Gastrocnemius medialis (tissue), 4 donors: ENCODE measurements at regions not wholly inside any gene's neighbourhood (a gene's known extent, or its start where the extent isn't known, plus 50 kb on each side); places are given as distances from the start of the nearest gene placed in this dataset.
A peak's percentile ranks its signal among the peaks of the same experiment; 100 is the strongest.

Source experiments
- ATAC-seq, 2 donors: fragments of 150-250 bp; one replicate each; pipeline ENCODE4 v1.9.1; 2016
- DNase-seq, 2 donors: peaks; one replicate each; pipeline ENCODE4 v3.0.0-alpha.2; 2019
- H3K27ac ChIP-seq, 4 donors: fragments of 200-600 bp; sonication (generic); 1 replicate in 1 of 4; 2 replicates in 3 of 4; pipeline ENCODE4 v1.5.1; 2016 to 2018; ENCODE audit warnings: mild to moderate bottlenecking in 2 of 4, moderate library complexity in 1 of 4
- H3K27me3 ChIP-seq, 3 donors: fragments of 200-600 bp; sonication (generic) in 2 of 3; 1 replicate in 1 of 3; 2 replicates in 2 of 3; pipeline versions ENCODE4 v1.5.1 to v1.6.0; 2016 to 2019; ENCODE audit warnings: mild to moderate bottlenecking in 1 of 3, moderate library complexity in 1 of 3
- H3K36me3 ChIP-seq, 2 donors: fragments of 200-600 bp; sonication (generic) in 1 of 2; one replicate each; pipeline ENCODE4 v1.5.1; 2017 to 2018
- H3K4me1 ChIP-seq, 2 donors: fragments of 200-600 bp; sonication (generic) in 1 of 2; one replicate each; pipeline ENCODE4 v1.5.1; 2016 to 2017; ENCODE audit warnings: mild to moderate bottlenecking in 2 of 2
- H3K4me3 ChIP-seq, 4 donors: fragments of 200-600 bp; sonication (generic) in 3 of 4; 1 replicate in 1 of 4; 2 replicates in 3 of 4; pipeline ENCODE4 v1.5.1; 2016 to 2019; ENCODE audit warnings: mild to moderate bottlenecking in 2 of 4
- H3K9me3 ChIP-seq, 3 donors: fragments of 200-600 bp; sonication (generic) in 2 of 3; 1 replicate in 1 of 3; 2 replicates in 2 of 3; pipeline ENCODE4 v1.5.1; 2016 to 2019
- POLR2A ChIP-seq, 2 donors: fragments of 450-650 bp; IDR thresholded peaks; one replicate each; pipeline ENCODE4 v1.6.1; 2017; ENCODE audit warnings: antibody characterized with exemption in 2 of 2, mild to moderate bottlenecking in 2 of 2, moderate library complexity in 2 of 2
- in situ Hi-C, 4 donors: fragments of 200-750 bp; cut with MboI; loops; one replicate each; pipeline versions ENCODE4 v1.15.0 to v1.8.0; 2017; ENCODE audit warnings: low sequenced_read_pairs in 4 of 4
- intact Hi-C: fragments of 100-400 bp; cut with DNase I; formaldehyde crosslinking; loops from one replicate; pipeline ENCODE4 v1.15.1; 2023; ENCODE audit warnings: low total_unique reads
- TF ChIP-seq, protein P1 (sequence below), 5 experiments: fragments of 450-650 bp in 3 of 5; fragments of 200-600 bp in 2 of 5; sonication (generic) in 2 of 5; IDR thresholded peaks in 4 of 5; conservative IDR thresholded peaks in 1 of 5; 1 replicate in 4 of 5; 2 replicates in 1 of 5; pipeline ENCODE4 v1.5.1; 2016 to 2019; ENCODE audit warnings: antibody characterized with exemption in 5 of 5, mild to moderate bottlenecking in 3 of 5, moderate library complexity in 3 of 5

DNA sequence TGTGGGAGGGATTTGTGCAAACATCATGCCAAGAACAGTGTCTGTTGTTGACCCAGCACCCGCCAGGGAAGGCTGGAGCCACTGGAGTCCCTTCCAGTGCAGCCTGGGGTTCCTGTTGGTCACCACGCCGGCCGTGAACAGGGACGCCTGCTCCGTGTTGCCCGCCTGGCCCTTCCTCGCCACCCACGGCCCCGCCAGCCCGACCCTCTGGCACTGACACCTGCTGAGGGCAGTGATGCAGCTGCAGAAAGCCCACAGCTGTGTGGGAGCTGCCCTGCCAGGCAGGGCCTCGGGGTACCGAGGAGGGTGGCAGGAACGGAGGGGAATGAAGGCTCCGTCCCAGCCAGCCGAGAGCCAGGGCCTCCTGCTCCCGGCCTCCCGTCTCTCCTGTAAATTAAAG, 75.5 kb upstream of the SLCO4A1 start:
- TF ChIP-seq POLR2A (IDR thresholded peaks at IDR 0.05): peak in 1 of 2 donors; percentile 17
- TF ChIP-seq, protein P1, sequence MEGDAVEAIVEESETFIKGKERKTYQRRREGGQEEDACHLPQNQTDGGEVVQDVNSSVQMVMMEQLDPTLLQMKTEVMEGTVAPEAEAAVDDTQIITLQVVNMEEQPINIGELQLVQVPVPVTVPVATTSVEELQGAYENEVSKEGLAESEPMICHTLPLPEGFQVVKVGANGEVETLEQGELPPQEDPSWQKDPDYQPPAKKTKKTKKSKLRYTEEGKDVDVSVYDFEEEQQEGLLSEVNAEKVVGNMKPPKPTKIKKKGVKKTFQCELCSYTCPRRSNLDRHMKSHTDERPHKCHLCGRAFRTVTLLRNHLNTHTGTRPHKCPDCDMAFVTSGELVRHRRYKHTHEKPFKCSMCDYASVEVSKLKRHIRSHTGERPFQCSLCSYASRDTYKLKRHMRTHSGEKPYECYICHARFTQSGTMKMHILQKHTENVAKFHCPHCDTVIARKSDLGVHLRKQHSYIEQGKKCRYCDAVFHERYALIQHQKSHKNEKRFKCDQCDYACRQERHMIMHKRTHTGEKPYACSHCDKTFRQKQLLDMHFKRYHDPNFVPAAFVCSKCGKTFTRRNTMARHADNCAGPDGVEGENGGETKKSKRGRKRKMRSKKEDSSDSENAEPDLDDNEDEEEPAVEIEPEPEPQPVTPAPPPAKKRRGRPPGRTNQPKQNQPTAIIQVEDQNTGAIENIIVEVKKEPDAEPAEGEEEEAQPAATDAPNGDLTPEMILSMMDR (IDR thresholded peaks at IDR 0.05 in 4 of 5, conservative IDR thresholded peaks at IDR 0.05 in 1 of 5): no peak
- in situ Hi-C loops: no loop called here
- DNase-seq (peak in 1 of 2 donors; percentile 77), ATAC-seq (peak in 1 of 2 donors; percentile 18)
- Histone ChIP-seq H3K4me3 (no peak overlapping the region), H3K27ac (peak overlapping the region; percentile 91 to 100 (median 98)), H3K4me1 (peaks cover 4 to 33% of the 10 kb centered on the region in 2 donors), H3K36me3 (no peaks in the 10 kb centered on the region), H3K9me3 (no peaks in the 10 kb centered on the region), H3K27me3 (no peaks in the 10 kb centered on the region)
- intact Hi-C loops: no loop called here

DNA sequence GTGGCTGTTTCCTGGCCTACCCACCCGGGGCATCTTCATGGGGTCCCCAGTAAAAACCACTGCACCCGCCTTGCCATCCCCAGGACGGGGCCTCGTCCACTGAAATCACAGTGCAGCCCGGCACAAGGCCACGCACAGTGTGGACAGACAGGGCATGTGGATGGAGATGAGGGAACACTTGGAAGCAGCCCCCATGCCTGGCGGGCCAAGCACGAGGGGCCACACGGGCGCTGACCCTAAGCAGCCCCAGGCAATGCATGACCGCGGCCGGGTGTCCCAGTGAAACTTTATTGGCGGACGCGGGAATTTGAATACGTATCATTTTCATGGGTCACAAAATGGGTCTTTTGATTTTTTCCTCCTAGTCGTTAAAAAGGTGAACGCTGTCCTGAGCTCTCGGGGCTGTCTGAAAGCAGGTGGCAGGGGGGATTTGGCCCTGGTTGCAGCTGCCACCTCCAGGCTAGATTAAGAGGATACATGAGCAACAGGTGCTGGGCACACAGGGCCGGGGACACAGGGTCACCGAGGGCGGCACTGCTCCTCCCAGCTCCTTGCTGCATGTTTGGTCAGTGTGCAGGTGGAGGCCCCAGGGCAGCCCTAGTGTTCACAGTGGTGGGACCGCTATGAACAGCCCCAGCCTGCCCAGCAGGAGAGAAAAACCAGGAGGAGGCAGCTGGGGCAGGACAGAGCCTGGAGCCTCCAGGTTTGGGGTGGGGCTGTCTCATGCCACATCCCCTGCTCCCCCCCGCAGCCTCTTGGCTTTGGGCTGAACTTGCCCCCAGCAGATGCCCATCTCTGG, 74.9 kb upstream of the SLCO4A1 start:
- peak in 1 of 2 donors; percentile 94 for DNase-seq
- H3K27ac ChIP-seq: peak overlapping the region; percentile 91 to 100 (median 98)
- H3K27me3 ChIP-seq: no peaks in the 10 kb centered on the region
- peak in 1 of 2 donors; percentile 57 for ATAC-seq
- H3K9me3 ChIP-seq: no peaks in the 10 kb centered on the region
- TF ChIP-seq, protein P1 (IDR thresholded peaks at IDR 0.05 in 4 of 5, conservative IDR thresholded peaks at IDR 0.05 in 1 of 5): no peak
- TF ChIP-seq POLR2A (IDR thresholded peaks at IDR 0.05): no peak
- H3K4me3 ChIP-seq: no peak overlapping the region
- peaks cover 0 to 26% of the 10 kb centered on the region in 2 donors for H3K4me1 ChIP-seq
- no peaks in the 10 kb centered on the region for H3K36me3 ChIP-seq
- in situ Hi-C loops: no loop called here
- intact Hi-C loops: no loop called here

DNA sequence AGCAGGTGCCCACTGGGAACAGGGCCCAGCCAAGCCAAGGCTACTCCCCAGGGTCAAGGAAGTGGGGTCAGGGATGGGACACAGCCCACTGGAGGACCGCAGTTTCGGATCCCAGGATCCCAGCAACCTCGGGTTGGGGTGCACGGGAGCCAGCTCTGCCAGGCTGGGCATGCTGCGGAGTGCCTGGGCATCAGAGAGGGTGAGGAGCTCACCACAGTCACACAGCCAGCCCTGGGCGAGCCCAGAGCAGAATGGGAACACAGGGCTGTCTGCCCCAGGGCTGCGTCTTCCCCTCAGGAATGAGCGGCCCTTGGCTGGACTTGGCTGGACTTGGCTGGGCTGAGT, 74.3 kb upstream of the SLCO4A1 start:
- no peak overlapping the region for H3K4me3 ChIP-seq
- TF ChIP-seq POLR2A (IDR thresholded peaks at IDR 0.05): no peak
- TF ChIP-seq, protein P1 (IDR thresholded peaks at IDR 0.05 in 4 of 5, conservative IDR thresholded peaks at IDR 0.05 in 1 of 5): no peak
- no peak for DNase-seq
- no peaks in the 10 kb centered on the region for H3K36me3 ChIP-seq
- intact Hi-C loops (no loop called here), in situ Hi-C loops (no loop called here)
- no peaks in the 10 kb centered on the region for H3K27me3 ChIP-seq
- peak overlapping the region; percentile 91 to 100 (median 98) for H3K27ac ChIP-seq
- H3K9me3 ChIP-seq: no peaks in the 10 kb centered on the region
- ATAC-seq: peak in 1 of 2 donors; percentile 4
- H3K4me1 ChIP-seq: peaks cover 0 to 20% of the 10 kb centered on the region in 2 donors

DNA sequence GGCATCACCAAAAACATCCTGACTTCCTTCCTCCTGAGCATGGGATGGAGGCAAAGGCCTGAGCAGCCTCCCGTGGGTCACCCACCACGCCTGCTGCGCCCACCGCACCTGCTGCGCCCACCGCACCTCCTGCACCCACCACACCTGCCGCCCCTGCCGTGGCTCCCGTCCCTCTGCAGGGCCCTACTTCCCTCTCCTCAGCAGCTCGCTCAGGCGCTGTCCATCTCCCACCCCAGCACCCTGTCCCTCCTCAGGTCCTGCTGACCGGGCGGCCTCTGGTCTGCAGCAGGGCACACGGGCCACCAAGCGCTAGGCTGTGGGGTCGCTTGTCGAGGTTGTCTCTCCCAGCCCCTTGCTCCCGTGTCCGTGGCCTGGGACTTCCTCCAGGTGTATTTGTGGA, 72.7 kb upstream of the SLCO4A1 start:
- Histone ChIP-seq H3K36me3 (no peaks in the 10 kb centered on the region), H3K4me1 (peaks cover 0 to 19% of the 10 kb centered on the region in 2 donors), H3K27ac (peak overlapping the region; percentile 53 to 100 (median 98)), H3K4me3 (no peak overlapping the region), H3K9me3 (no peaks in the 10 kb centered on the region), H3K27me3 (no peaks in the 10 kb centered on the region)
- intact Hi-C loops (no loop called here), in situ Hi-C loops (loop anchor here in 1 of 4 donors (10.0 kb wide), 1 partner anchor 65 kb away; no protein-coding TSS in a partner anchor)
- ATAC-seq: no peak
- no peak for DNase-seq
- TF ChIP-seq, protein P1 (IDR thresholded peaks at IDR 0.05 in 4 of 5, conservative IDR thresholded peaks at IDR 0.05 in 1 of 5): no peak
- no peak for TF ChIP-seq POLR2A (IDR thresholded peaks at IDR 0.05)
